Left ventricle myocardium inferior (tissue), 1 donor: ENCODE measurements at regions not wholly inside any gene's neighbourhood (a gene's known extent, or its start where the extent isn't known, plus 50 kb on each side); places are given as distances from the start of the nearest gene placed in this dataset.

Experiments
- DNase-seq: peaks from one replicate; pipeline ENCODE4 v3.0.0-alpha.2; 2020
- H3K27ac ChIP-seq: fragments of 200-600 bp; replicated peaks from 2 replicates; pipeline ENCODE4 v1.8.0; 2021
- H3K27me3 ChIP-seq: fragments of 200-600 bp; 2 replicates; pipeline ENCODE4 v1.8.0; 2021; ENCODE audit warnings: low read depth
- H3K36me3 ChIP-seq: fragments of 200-600 bp; 2 replicates; pipeline ENCODE4 v1.8.0; 2021
- H3K4me1 ChIP-seq: fragments of 200-600 bp; 2 replicates; pipeline ENCODE4 v1.8.0; 2021
- H3K4me3 ChIP-seq: fragments of 200-600 bp; 2 replicates; pipeline ENCODE4 v1.8.0; 2021; ENCODE audit warnings: mild to moderate bottlenecking, moderate library complexity
- H3K9me3 ChIP-seq: fragments of 200-600 bp; replicated peaks from 2 replicates; pipeline ENCODE4 v1.8.0; 2021
- intact Hi-C: fragments of 100-400 bp; cut with micrococcal nuclease; formaldehyde crosslinking; loops from one replicate; pipeline ENCODE4 v1.11.0; 2022
- TF ChIP-seq, protein P1 (sequence below): fragments of 200-600 bp; IDR thresholded peaks from 2 replicates; pipeline ENCODE4 v1.8.0; 2021; ENCODE audit warnings: antibody characterized with exemption, mild to moderate bottlenecking, borderline replicate concordance
- donor health status: DM: no; HTN: yes; CAD: no; lungs with severe emphysema.

- Histone ChIP-seq H3K27me3 (no peaks in the 10 kb centered on the region), H3K4me1 (no peaks in the 10 kb centered on the region), H3K9me3 (no peaks in the 10 kb centered on the region), H3K27ac (no peak overlapping the region), H3K4me3 (no peak overlapping the region), H3K36me3 (no peaks in the 10 kb centered on the region)
- intact Hi-C loops = no loop called here
- no peak for DNase-seq
- TF ChIP-seq, protein P1, sequence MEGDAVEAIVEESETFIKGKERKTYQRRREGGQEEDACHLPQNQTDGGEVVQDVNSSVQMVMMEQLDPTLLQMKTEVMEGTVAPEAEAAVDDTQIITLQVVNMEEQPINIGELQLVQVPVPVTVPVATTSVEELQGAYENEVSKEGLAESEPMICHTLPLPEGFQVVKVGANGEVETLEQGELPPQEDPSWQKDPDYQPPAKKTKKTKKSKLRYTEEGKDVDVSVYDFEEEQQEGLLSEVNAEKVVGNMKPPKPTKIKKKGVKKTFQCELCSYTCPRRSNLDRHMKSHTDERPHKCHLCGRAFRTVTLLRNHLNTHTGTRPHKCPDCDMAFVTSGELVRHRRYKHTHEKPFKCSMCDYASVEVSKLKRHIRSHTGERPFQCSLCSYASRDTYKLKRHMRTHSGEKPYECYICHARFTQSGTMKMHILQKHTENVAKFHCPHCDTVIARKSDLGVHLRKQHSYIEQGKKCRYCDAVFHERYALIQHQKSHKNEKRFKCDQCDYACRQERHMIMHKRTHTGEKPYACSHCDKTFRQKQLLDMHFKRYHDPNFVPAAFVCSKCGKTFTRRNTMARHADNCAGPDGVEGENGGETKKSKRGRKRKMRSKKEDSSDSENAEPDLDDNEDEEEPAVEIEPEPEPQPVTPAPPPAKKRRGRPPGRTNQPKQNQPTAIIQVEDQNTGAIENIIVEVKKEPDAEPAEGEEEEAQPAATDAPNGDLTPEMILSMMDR = no peak
Observed at GRCh38 chr10:65811931-65812525, 1113.8 kb upstream of the LRRTM3 start.

DNA sequence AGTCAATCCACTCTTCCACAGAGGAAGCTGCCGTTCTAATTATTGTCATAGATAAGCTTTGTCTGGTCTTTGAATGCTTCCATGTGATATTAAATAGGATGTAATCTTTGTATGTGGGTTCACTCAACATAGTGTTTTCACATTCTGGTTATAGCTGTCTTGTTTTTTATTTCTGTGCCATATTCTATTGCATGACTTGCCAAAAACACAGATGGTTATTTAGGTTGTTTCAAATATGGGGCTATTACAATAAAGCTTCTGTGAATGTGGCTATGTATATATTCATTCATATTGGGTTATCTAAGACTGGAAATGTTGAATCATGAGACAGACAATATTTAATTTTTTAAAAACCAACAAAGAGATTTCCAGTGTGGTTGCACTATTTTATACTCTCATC, 1109.3 kb upstream of the LRRTM3 start:
- TF ChIP-seq, protein P1 = no peak
- no peak overlapping the region for H3K4me3 ChIP-seq
- no peaks in the 10 kb centered on the region for H3K36me3 ChIP-seq
- intact Hi-C loops = no loop called here
- H3K27me3 ChIP-seq = no peaks in the 10 kb centered on the region
- DNase-seq = no peak
- no peak overlapping the region for H3K27ac ChIP-seq
- no peaks in the 10 kb centered on the region for H3K4me1 ChIP-seq
- no peaks in the 10 kb centered on the region for H3K9me3 ChIP-seq

DNA sequence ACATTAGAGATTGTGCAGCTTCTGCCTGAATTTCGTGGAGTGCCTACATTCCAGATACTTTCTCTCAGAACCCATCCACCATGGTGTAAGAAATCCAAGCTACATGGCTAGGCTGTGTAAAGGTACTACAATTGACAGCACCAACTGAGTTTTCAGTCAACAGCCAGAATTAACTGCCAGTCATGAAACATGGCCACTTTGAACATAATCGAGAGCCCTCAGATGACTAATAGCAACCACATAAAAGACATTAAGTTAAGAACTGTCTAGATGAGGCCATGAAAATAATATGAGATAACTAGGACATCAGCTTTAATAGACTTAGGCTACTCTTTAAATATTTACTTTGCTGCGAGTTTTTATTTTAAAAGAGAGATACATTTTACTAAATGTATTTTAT, 1106.8 kb upstream of the LRRTM3 start:
- H3K27me3 ChIP-seq = no peaks in the 10 kb centered on the region
- no peaks in the 10 kb centered on the region for H3K4me1 ChIP-seq
- no peak for DNase-seq
- no peak overlapping the region for H3K27ac ChIP-seq
- H3K36me3 ChIP-seq = no peaks in the 10 kb centered on the region
- TF ChIP-seq, protein P1 = no peak
- H3K9me3 ChIP-seq = peaks cover 12% of the 10 kb centered on the region
- H3K4me3 ChIP-seq = no peak overlapping the region
- intact Hi-C loops = no loop called here

DNA sequence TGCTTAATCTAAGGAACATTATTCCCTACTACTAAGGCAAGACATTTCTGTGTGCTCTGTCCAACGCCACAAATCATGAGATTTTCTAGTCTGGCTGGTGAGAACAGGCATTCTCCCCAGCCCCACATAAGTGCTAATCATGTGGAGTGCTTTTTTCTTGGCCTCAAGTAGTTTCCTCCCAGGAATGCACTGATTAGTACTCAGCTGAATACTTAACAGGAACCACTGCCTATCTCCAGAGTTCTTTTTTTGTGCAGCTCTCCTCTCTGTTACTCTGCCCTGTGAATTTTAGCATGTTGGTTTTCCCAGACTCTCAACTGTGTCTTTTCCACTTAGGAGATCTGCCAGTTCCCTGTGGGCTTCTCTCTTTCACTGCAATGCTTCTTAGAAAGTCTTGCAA, 1098.5 kb upstream of the LRRTM3 start:
- H3K4me1 ChIP-seq = peaks cover 7% of the 10 kb centered on the region
- H3K27ac ChIP-seq = no peak overlapping the region
- H3K36me3 ChIP-seq = no peaks in the 10 kb centered on the region
- DNase-seq = no peak
- TF ChIP-seq, protein P1 = no peak
- no peaks in the 10 kb centered on the region for H3K27me3 ChIP-seq
- intact Hi-C loops = no loop called here
- H3K9me3 ChIP-seq = peaks cover 13% of the 10 kb centered on the region
- H3K4me3 ChIP-seq = no peak overlapping the region

- no peak overlapping the region for H3K4me3 ChIP-seq
- H3K36me3 ChIP-seq = no peaks in the 10 kb centered on the region
- H3K4me1 ChIP-seq = no peaks in the 10 kb centered on the region
- intact Hi-C loops = no loop called here
- TF ChIP-seq, protein P1 = no peak
- no peak for DNase-seq
- H3K9me3 ChIP-seq = no peaks in the 10 kb centered on the region
- no peak overlapping the region for H3K27ac ChIP-seq
- no peaks in the 10 kb centered on the region for H3K27me3 ChIP-seq
Observed at GRCh38 chr10:65838811-65839210, 1087.0 kb upstream of the LRRTM3 start.

DNA sequence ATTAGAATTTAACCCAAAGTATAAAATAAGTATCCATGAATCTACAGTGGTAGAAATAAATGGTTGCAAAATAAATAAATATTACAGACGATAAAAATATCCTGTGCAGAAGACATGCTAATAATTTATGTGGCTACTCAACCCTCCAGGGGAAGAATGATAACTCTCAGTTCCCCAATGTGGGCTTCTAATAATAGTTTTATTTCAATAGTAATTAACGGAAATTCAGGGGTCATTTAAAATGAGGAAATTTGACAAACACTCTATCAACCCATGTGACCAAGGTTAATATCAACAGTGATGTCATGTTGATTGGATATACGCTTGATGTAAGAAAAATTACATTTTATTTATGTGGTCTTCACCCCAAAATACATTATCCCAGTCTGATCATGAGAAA, 1082.6 kb upstream of the LRRTM3 start:
- no peak for DNase-seq
- Histone ChIP-seq H3K27ac (no peak overlapping the region), H3K9me3 (no peaks in the 10 kb centered on the region), H3K36me3 (no peaks in the 10 kb centered on the region), H3K4me1 (no peaks in the 10 kb centered on the region), H3K4me3 (no peak overlapping the region), H3K27me3 (no peaks in the 10 kb centered on the region)
- intact Hi-C loops = no loop called here
- TF ChIP-seq, protein P1 = no peak
